Loucy (cell line): ENCODE measurements at regions not wholly inside any gene's neighbourhood (a gene's known extent, or its start where the extent isn't known, plus 50 kb on each side); places are given as distances from the start of the nearest gene placed in this dataset.

Experiments
- H2AFZ ChIP-seq: fragments of 200-600 bp; sonication (generic); 2 replicates; pipeline ENCODE4 v1.6.0; 2016; ENCODE audit warnings: antibody characterized with exemption, mild to moderate bottlenecking, low read length, moderate library complexity
- H3F3A ChIP-seq: fragments of 200-600 bp; 2 replicates; pipeline ENCODE4 v1.6.0; 2016; ENCODE audit warnings: antibody characterized with exemption, low read depth, mild to moderate bottlenecking
- H3K27me3 ChIP-seq: fragments of 200-600 bp; sonication (generic); 2 replicates; pipeline ENCODE4 v1.6.1; 2014; ENCODE audit warnings: low read length, mild to moderate bottlenecking; ENCODE audit not compliant: insufficient read depth, poor library complexity, severe bottlenecking
- H3K36me3 ChIP-seq: fragments of 200-600 bp; sonication (generic); 2 replicates; pipeline ENCODE4 v1.6.1; 2016; ENCODE audit warnings: low read length; ENCODE audit not compliant: insufficient read depth
- H3K4me1 ChIP-seq: fragments of 200-600 bp; sonication (generic); 2 replicates; pipeline ENCODE4 v1.5.1; 2014; ENCODE audit warnings: low read length, mild to moderate bottlenecking; ENCODE audit not compliant: insufficient read depth, poor library complexity, severe bottlenecking
- H3K4me2 ChIP-seq: fragments of 200-600 bp; sonication (generic); 2 replicates; pipeline ENCODE4 v1.6.0; 2014; ENCODE audit warnings: antibody characterized with exemption, low read length, low read depth, mild to moderate bottlenecking; ENCODE audit not compliant: poor library complexity, severe bottlenecking
- H3K4me3 ChIP-seq: fragments of 200-600 bp; sonication (generic); 2 replicates; pipeline ENCODE4 v1.5.1; 2014; ENCODE audit warnings: low read length, mild to moderate bottlenecking, mixed read lengths; ENCODE audit not compliant: poor library complexity, severe bottlenecking
- H3K79me2 ChIP-seq: fragments of 200-600 bp; sonication (generic); 2 replicates; pipeline ENCODE4 v1.6.1; 2014; ENCODE audit warnings: low read length; ENCODE audit not compliant: insufficient read depth
- H3K9ac ChIP-seq: fragments of 200-600 bp; sonication (generic); 2 replicates; pipeline ENCODE4 v1.6.0; 2014; ENCODE audit warnings: mild to moderate bottlenecking, low read depth, low read length, moderate library complexity; ENCODE audit not compliant: poor library complexity, severe bottlenecking
- H3K9me2 ChIP-seq: fragments of 200-600 bp; sonication (generic); replicated peaks from 2 replicates; pipeline ENCODE4 v1.6.1; 2016; ENCODE audit warnings: low read depth, low read length, mixed read lengths
- H3K9me3 ChIP-seq: fragments of 200-600 bp; sonication (generic); 2 replicates; pipeline ENCODE4 v1.6.1; 2014; ENCODE audit warnings: mild to moderate bottlenecking, antibody characterized with exemption, low read length, low read depth; ENCODE audit not compliant: insufficient read depth
- H4K20me1 ChIP-seq: fragments of 200-600 bp; sonication (generic); 2 replicates; pipeline ENCODE4 v1.6.0; 2014; ENCODE audit warnings: antibody characterized with exemption, low read length, mild to moderate bottlenecking; ENCODE audit not compliant: insufficient read depth, poor library complexity, severe bottlenecking
- CTCF ChIP-seq: fragments of 200-600 bp; sonication (generic); conservative IDR thresholded peaks from 2 replicates; pipeline ENCODE4 v1.5.1; 2014; ENCODE audit warnings: mild to moderate bottlenecking, antibody characterized with exemption, low read length
- EZH2phosphoT487 ChIP-seq: fragments of 200-600 bp; IDR thresholded peaks from 2 replicates; pipeline ENCODE4 v1.6.1; 2018; ENCODE audit warnings: antibody characterized with exemption, mild to moderate bottlenecking, moderate library complexity, borderline replicate concordance

GRCh38 chr14:84017495-84017894 is 1512.4 kb upstream of the FLRT2 start:
- Histone ChIP-seq H4K20me1 (no peaks in the 10 kb centered on the region), H3K4me3 (no peak overlapping the region), H3K9me2 (no peaks in the 10 kb centered on the region), H3K4me1 (no peaks in the 10 kb centered on the region), H3K4me2 (no peak overlapping the region), H3F3A (no peaks in the 10 kb centered on the region), H3K36me3 (no peaks in the 10 kb centered on the region), H2AFZ (no peak overlapping the region), H3K9me3 (no peaks in the 10 kb centered on the region), H3K79me2 (no peaks in the 10 kb centered on the region), H3K9ac (no peak overlapping the region), H3K27me3 (no peaks in the 10 kb centered on the region)
- TF ChIP-seq EZH2phosphoT487, result no peak
- no peak for TF ChIP-seq CTCF

- Histone ChIP-seq H3K36me3 (no peaks in the 10 kb centered on the region), H3K27me3 (no peaks in the 10 kb centered on the region), H2AFZ (no peak overlapping the region), H3K9me3 (no peaks in the 10 kb centered on the region), H3K9me2 (no peaks in the 10 kb centered on the region), H3K4me3 (no peak overlapping the region), H3K79me2 (no peaks in the 10 kb centered on the region), H3K4me1 (no peaks in the 10 kb centered on the region), H4K20me1 (no peaks in the 10 kb centered on the region), H3K9ac (no peak overlapping the region), H3F3A (no peaks in the 10 kb centered on the region), H3K4me2 (no peak overlapping the region)
- TF ChIP-seq EZH2phosphoT487 (no peak), CTCF (no peak)
Observed at GRCh38 chr14:84021433-84021832, 1508.5 kb upstream of the FLRT2 start.

- H3K79me2 ChIP-seq, result no peaks in the 10 kb centered on the region
- H3K9me3 ChIP-seq, result no peaks in the 10 kb centered on the region
- H3K4me2 ChIP-seq, result no peak overlapping the region
- TF ChIP-seq CTCF (no peak), EZH2phosphoT487 (no peak)
- no peaks in the 10 kb centered on the region for H3K9me2 ChIP-seq
- H2AFZ ChIP-seq, result no peak overlapping the region
- no peaks in the 10 kb centered on the region for H3K36me3 ChIP-seq
- H3K4me1 ChIP-seq, result no peaks in the 10 kb centered on the region
- no peaks in the 10 kb centered on the region for H3F3A ChIP-seq
- no peak overlapping the region for H3K9ac ChIP-seq
- H3K27me3 ChIP-seq, result no peaks in the 10 kb centered on the region
- no peaks in the 10 kb centered on the region for H4K20me1 ChIP-seq
- H3K4me3 ChIP-seq, result no peak overlapping the region
Observed at GRCh38 chr14:84024231-84024820, 1505.6 kb upstream of the FLRT2 start.
